CD4-positive, alpha-beta T cell treated with Interleukin-15 for 4 hours (primary cell): ENCODE measurements at regions not wholly inside any gene's neighbourhood (a gene's known extent, or its start where the extent isn't known, plus 50 kb on each side); places are given as distances from the start of the nearest gene placed in this dataset.

ENCODE experiments used
- DNase-seq: peaks from one replicate; pipeline ENCODE4 v3.0.0-alpha.2; 2020; ENCODE audit warnings: low spot score

DNA sequence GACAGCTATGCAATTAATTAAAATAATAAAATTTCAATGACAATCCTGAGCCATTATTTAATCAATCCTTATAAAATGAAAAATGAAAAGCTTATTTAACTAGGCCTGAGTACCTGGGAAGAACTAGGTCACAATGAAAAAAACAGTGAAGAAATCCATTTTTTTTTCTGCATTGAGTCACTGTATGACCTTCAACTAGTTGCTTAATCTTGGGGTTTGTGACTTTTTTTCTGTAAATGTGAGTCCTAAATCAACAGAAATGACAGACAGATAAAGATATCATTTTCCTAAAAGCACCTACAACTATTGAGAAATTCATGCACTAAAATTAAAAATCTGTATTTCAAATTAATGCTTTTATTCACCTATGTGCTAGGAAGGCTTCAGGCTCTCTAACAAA, 96.8 kb downstream of the TMEM26 start:
- no peak for DNase-seq

DNA sequence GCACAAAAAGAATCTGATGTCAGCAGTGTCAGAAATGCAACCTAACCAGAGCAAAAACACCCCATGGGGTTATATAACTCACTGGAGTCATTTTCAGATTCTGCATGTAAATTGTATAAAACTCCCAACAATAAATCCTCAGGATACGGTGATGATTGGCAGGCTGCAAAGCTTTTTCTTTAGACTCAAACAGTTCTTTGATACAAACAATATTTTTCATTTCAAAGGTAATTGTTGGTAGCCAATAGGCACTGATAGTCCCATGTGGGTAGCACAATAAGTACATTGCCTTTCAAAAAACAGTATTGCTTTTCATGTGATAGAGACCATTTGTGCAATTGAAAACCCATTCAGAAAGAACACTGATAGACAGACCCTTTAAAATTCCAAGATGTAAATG, 98.0 kb downstream of the TMEM26 start:
- DNase-seq, result no peak

DNA sequence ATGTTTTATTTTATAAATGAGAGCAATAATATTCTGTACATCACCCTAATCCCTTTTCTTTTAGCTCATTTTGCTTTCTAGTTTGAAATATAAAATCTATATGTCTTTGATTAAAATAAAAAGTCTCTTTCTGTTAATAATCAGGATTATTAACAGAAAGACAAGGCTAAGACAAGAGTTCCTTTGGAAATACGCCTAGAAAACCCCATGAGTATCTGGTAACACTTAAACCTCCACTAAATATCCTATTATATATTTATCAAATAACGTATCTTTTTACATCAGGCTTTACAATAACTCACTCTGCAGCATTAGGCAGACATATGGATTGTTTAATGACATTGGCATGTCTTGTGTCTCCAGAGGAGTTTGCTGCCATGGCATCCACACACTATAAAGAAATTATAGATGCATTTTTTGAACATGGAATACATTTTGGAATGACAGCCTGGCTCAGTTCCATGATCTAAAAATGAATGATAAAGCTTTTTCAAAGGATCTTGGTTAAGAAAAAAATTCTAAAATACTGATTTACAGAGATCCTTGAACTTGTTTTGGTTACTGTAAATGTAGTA, 98.7 kb downstream of the TMEM26 start:
- no peak for DNase-seq

DNA sequence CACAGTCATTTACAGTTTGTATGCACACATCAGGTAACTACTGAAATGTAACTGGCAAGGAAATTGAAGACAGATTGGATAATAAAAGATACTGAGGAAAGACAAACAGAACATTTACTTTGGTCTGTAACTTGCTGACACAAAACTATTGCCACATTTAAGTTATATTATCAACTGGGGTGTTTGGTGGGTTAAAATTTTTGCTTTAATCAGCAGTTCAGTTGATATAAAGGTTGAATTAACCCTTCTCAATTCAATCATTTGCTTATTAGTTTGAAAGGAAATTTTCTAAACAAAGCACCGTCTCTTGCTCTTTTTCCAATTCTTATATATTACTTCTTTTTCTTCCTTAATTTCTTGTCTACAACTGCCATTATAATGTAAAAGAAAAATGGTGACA, 102.4 kb downstream of the TMEM26 start:
- DNase-seq, result no peak

GRCh38 chr10:61350068-61350467, 103.1 kb downstream of the TMEM26 start:
- no peak for DNase-seq

DNA sequence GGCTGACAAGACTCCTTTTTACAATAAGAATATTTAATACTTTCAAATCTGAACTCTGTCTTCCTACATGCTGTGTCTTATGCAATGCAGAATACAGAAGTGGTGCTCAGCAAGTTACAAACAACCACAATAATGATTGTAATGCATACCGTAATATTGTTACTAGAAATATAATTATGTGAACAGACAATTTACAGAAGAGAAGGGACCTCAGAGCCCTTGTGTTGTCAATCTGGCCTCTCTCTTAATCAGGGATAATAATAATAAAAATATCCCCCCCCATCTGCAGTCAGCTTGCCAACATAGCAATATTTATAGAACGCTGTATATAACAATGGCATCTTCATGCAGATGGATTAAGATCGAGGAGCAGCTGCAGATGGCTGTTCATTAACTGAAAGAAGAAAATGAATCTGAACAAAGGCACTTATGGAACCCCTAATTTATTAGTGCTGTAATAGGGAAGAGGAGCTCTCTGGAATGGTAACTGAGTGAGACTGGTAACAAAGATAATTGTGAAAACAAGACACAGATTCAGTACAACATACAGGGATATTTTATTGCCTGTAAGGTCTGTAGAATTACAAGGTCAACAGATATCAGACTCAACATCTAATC, 106.3 kb downstream of the TMEM26 start:
- no peak for DNase-seq

DNA sequence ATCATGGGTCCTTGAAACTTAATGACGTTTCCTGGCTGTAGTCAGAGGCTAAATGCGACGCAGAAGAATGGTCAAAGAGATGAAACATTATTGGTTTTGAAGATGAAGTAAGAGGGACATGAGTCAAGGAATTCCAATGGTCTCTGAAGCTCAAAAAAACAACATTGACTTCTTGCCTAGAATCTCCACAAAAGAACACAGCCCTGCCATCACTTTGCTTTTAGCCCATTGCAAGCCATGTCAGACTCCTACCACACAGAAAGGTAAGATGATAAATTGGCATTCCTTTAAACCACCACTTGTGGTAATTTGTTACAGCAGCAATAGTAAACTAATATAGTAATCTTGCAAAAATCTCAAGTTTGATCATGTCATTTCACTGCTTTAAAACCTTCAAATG, 109.4 kb downstream of the TMEM26 start:
- DNase-seq, result no peak

GRCh38 chr10:61342858-61343572, 110.2 kb downstream of the TMEM26 start:
- DNase-seq, result no peak

DNA sequence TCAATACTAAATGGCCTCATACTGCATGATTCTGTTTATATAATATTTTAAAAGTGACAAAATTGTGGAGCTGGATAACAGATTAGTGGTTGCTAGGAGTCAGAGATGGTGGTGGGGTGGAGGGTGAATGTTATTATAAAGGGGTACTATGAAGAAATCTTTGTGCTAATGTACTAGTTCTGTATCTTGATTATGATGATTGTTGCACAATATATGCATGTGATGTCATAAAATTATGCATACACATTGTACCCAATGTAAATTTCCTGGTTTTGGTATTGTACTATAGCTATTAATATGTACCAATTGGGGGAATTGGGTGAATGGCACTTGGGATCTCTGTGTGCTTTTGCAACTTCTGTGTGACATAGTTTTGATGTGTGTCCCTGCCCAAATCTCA, 112.2 kb downstream of the TMEM26 start:
- no peak for DNase-seq

- no peak for DNase-seq
These were observed 115.0 kb downstream of the TMEM26 start for GRCh38 chr10:61338146-61338545.

- no peak for DNase-seq
These were observed 115.4 kb downstream of the TMEM26 start for GRCh38 chr10:61337741-61338140.

DNA sequence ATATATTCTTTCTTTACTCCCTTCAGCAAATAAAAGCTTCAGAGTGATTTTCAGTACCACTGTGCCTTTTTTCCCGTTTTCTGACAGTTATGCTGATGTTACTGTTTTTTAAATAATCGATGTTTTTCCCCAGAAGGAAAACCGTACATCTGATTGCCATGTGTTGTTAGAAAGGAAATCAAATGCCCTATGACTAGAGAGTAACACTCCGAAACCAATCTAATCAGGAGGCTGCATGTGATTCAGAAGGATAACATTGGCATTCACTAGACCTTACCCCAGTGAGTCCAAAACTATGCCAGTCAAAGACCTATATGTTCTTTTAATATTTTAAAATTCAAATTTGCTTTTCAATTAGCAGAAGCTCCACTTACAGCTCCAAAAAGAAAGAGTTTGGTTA, 116.3 kb downstream of the TMEM26 start:
- no peak for DNase-seq

DNA sequence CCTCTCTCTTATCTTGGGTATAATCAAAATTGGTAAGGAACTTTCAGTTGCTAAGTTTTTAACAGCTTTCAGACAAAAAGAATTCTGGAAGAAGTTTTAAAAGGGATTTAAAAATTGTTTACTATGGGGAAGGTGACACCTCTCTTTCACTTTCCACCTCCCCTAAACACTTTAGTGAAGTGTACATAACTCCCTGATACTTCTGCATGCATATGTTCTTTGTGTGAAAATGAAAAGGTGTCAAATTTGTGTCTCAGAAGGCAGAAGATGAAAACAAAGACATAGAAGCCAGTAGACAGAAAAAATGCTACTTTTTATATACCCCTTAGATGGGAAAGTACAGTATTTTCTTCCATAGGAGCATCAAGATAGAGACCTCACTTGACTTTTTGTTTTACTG, 117.8 kb downstream of the TMEM26 start:
- DNase-seq, result no peak

DNA sequence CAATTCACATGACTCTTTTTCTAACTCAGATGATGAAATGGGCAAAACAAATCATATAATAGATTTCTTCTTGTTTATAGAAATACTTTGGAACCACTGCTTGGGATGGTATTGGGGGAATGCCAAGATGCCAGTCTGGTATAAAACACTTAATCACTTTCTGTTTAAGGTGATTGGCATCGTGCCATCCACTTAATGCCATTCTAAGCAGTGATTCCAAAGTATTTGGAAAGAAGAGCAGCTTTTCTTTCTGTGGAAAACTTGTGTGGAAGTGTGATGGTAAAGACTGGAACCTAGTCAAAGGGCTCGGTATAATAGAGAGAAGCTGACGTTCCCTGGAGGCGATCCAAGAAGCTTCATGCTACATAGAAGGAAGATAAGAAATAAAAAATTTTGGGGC, 120.6 kb downstream of the TMEM26 start:
- DNase-seq, result no peak

DNA sequence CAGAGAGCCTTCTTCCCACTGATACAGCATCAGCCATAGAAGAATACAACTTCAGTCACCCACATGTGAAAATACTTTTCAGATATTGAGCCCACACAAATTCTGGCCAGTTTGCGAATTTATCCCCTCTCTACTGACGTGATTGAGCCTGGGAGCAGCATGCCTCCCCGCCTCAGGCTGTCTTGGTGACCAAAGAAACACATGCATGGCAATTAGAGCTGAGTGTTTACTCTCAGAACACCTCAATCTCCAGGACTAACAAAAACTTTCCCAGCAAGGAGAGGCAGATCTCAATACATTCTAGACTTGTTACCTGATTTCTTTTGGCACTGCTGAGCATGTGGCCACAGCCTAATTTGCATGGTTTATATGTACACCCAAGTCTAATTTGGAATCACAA, 122.5 kb downstream of the TMEM26 start:
- DNase-seq, result no peak

DNA sequence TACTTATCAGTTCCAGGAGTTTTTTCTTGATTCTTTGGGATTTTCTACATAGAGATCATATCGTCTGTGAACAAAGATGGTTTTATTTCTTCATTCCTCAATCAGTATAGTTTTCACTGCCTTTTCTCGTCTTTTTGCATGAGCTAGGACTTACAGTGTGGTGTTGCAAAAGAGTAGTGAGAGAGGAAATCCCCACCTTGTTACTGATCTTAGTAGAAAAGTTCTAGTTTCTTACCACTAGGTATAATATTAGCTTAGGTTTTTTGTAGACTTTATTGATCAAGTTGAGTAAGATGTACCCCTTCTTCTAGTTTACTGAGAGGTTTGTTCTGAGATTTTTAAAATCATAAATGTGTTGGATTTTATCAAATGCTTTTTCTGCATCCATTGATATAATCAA, 123.3 kb downstream of the TMEM26 start:
- DNase-seq, result no peak

DNA sequence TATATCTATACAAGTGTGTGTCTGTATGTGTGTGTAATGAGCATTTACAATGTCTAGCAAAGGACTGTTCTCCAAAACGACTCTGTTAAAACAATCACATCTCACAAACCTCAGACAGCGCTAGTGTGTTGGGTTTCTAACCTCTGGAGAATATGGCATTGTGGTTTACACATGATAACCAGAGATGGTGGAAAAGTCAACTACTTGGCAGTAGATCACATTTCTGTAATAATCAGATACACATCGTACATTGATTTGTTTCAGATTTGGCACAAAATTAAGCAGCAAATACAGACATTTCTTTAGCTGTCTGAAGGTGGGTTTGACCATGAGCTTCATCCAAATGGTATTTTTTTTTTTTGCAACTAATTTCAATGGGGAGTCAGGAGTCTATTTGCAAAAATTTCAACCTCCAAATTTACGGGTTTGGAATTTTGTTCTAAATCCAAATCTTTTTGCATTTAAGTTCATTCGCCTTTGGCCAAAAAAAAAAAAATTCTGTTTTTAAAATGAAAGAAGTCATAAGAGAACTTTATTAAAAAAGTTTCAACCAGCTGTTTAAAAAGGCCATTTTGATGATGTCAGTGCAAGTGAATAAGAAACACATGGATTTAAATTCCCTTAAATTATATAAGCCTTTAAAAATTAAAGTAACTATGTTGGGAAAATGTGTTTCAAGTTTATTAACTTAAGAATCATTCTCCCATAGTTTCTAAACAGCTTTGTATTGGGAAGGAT, 127.8 kb downstream of the TMEM26 start:
- DNase-seq, result no peak

GRCh38 chr10:61323726-61324125, 129.5 kb downstream of the TMEM26 start:
- no peak for DNase-seq

GRCh38 chr10:61321041-61321857, 131.9 kb downstream of the TMEM26 start:
- DNase-seq, result no peak

DNA sequence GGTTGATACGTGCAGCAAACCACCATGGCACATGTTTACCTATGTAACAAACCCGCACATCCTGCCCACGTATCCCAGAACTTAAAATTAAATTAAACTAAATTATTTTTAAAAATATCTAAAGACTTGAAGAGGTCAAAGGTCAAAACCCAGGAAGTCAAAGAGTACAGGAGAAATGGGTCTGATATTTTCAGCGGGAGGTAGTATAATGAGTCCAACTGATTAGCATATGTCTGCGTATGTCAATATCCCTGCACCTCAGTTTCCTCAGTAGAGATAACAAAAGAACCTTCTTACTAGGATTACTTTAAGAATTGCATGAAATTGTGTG, 133.0 kb downstream of the TMEM26 start:
- no peak for DNase-seq

GRCh38 chr10:61319386-61320256, 133.6 kb downstream of the TMEM26 start:
- no peak for DNase-seq
